ENCODE measurements at regions not wholly inside any gene's neighbourhood (a gene's known extent, or its start where the extent isn't known, plus 50 kb on each side); places are given as distances from the start of the nearest gene placed in this dataset.

DNA sequence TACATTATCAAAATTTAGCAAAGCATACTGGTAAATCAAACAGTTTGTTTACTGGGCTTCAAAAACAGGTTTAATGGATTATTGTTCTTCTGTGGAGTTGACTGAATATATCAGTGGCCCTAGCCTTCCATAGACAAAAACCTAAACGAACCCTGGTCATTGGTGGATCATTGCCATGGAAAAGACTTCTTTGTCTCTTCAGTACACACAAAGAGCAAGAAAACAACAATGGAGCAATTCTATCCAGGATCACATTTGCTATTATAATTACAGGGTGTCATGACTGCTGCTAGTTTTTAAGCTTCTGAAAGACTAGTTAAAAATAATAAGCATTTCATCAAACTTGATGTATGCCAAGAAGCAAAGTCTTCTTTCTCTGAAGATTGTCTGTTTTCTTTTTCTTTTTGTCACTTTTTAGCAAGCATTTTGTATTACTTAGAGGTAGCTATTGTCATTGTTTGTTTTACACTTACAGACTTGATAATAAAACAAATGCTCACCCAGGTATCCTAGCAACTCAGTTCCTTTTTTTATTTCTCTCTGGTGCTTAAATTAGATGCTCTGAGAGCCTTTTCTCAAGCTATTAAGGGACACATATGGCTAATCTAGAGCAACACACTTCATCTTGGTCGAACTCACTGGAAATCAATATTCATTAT is 1228.7 kb upstream of the DDX18 start:
- no peak for TF ChIP-seq CTCF (conservative IDR thresholded peaks at IDR 0.05; ENCODE audit: low read length)
- TF ChIP-seq EZH2phosphoT487 (IDR thresholded peaks at IDR 0.05; ENCODE audit: borderline replicate concordance): no peak

Data from Loucy (cell line).